PC-3 (cell line): ENCODE measurements at regions not wholly inside any gene's neighbourhood (a gene's known extent, or its start where the extent isn't known, plus 50 kb on each side); places are given as distances from the start of the nearest gene placed in this dataset.

Source experiments
- CTCF ChIP-seq: fragments of 300-600 bp; sonication (generic); conservative IDR thresholded peaks from 2 replicates; pipeline ENCODE4 v1.5.1; 2017; ENCODE audit warnings: antibody characterized with exemption, low read depth, mild to moderate bottlenecking, low read length
- EZH2 ChIP-seq: fragments of 300-600 bp; sonication (generic); IDR thresholded peaks from one replicate; pipeline ENCODE4 v1.6.1; 2017; ENCODE audit warnings: antibody characterized with exemption, mild to moderate bottlenecking, low read length; ENCODE audit not compliant: unreplicated experiment
- EZH2phosphoT487 ChIP-seq: fragments of 300-600 bp; sonication (generic); IDR thresholded peaks from 2 replicates; pipeline ENCODE4 v1.6.1; 2018; ENCODE audit warnings: mild to moderate bottlenecking, antibody characterized with exemption, low read length, borderline replicate concordance

GRCh38 chr5:124549891-124550436 lies 196.5 kb downstream of the ZNF608 start:
- TF ChIP-seq EZH2, result no peak
- no peak for TF ChIP-seq CTCF
- TF ChIP-seq EZH2phosphoT487, result no peak
